NCI-H146 treated with DMSO at 0.1 percent for 48 hours (cell line): ENCODE measurements at regions not wholly inside any gene's neighbourhood (a gene's known extent, or its start where the extent isn't known, plus 50 kb on each side); places are given as distances from the start of the nearest gene placed in this dataset.

Experiments used
- DNase-seq: peaks from one replicate; lab custom pipeline; 2025; ENCODE audit not compliant: unreplicated experiment; lab: John Stamatoyannopoulos, UW

- no peak for DNase-seq
Observed at GRCh38 chr12:93322784-93323183, 54.9 kb upstream of the NUDT4 start.

GRCh38 chr12:93323625-93324329, 53.9 kb upstream of the NUDT4 start:
- no peak for DNase-seq

GRCh38 chr12:93325855-93326254, 51.9 kb upstream of the NUDT4 start:
- no peak for DNase-seq
